GM12875 (cell line): ENCODE measurements at regions not wholly inside any gene's neighbourhood (a gene's known extent, or its start where the extent isn't known, plus 50 kb on each side); places are given as distances from the start of the nearest gene placed in this dataset.

Experiments used
- H3K4me3 ChIP-seq: one replicate; pipeline ENCODE4 v1.5.1; 2011; ENCODE audit warnings: low read depth, low read length, control low read depth
- CTCF ChIP-seq: IDR thresholded peaks from 2 replicates; pipeline ENCODE4 v1.5.1; 2011; ENCODE audit warnings: low read depth, mild to moderate bottlenecking, control low read depth, inconsistent platforms, low read length, moderate library complexity, borderline replicate concordance; ENCODE audit not compliant: insufficient read depth

- no peak for TF ChIP-seq CTCF
Observed at GRCh38 chr1:103327054-103327719, 198.3 kb upstream of the RNPC3 start.

GRCh38 chr1:103326595-103326994 lies 198.9 kb upstream of the RNPC3 start:
- no peak overlapping the region for H3K4me3 ChIP-seq
- TF ChIP-seq CTCF = no peak

More at GRCh38 chr1:103327054-103327719, 198.3 kb upstream of the RNPC3 start:
- H3K4me3 ChIP-seq = no peak overlapping the region

- no peak for TF ChIP-seq CTCF
- no peak overlapping the region for H3K4me3 ChIP-seq
Observed at GRCh38 chr1:103309786-103310185, 201.5 kb upstream of the COL11A1 start.

GRCh38 chr1:103307751-103308150 lies 199.4 kb upstream of the COL11A1 start:
- H3K4me3 ChIP-seq = no peak overlapping the region
- no peak for TF ChIP-seq CTCF

- TF ChIP-seq CTCF = no peak
- no peak overlapping the region for H3K4me3 ChIP-seq
Observed at GRCh38 chr1:103283841-103284669, 175.7 kb upstream of the COL11A1 start.

GRCh38 chr1:103283371-103283770 lies 175.0 kb upstream of the COL11A1 start:
- TF ChIP-seq CTCF = no peak

GRCh38 chr1:103275725-103276124 lies 167.4 kb upstream of the COL11A1 start:
- no peak overlapping the region for H3K4me3 ChIP-seq
- no peak for TF ChIP-seq CTCF

More at GRCh38 chr1:103283371-103283770, 175.0 kb upstream of the COL11A1 start:
- H3K4me3 ChIP-seq = no peak overlapping the region
